ENCODE measurements at regions not wholly inside any gene's neighbourhood (a gene's known extent, or its start where the extent isn't known, plus 50 kb on each side); places are given as distances from the start of the nearest gene placed in this dataset.
A peak's percentile ranks its signal among the peaks of the same experiment; 100 is the strongest.
"Not testable (repeated sequence)": the region's sequence is repeated elsewhere in the genome, so short reads cannot be mapped to it uniquely, and the experiment has no call there.

DNA sequence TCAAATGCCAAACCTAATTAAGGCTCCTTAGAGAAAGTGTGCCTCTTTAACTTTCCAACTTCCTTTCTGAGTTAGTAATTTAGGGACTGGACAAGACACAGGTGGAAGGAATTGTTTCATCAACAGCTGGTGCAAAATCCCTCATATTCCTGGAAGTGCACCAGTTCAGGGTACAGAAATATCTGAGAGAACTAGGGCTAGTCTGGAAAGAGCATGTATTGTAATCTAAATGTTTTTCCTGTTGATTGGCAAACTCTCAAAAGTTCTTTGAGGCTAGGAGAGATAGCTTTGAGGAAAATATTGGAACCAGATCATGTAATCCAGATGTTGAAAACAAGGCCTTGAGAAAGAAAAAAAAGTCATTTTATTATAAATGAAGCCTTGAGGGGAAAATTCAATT lies 98.1 kb upstream of the C1GALT1C1 start:
- no peak for ATAC-seq (replicated peaks in 6 of 8)
- no peak overlapping the region for H3K4me3 ChIP-seq
- H3K27ac ChIP-seq = no peak overlapping the region
- H3K4me1 ChIP-seq (replicated peaks in 1 of 2) = no peaks in the 10 kb centered on the region
- in situ Hi-C loops (cut with MboI; ENCODE audit: low pct_unique_long_range_greater_than_20kb in 2 of 9, low sequenced_read_pairs in 9 of 9, unreplicated experiment in 9 of 9) = no loop called here

DNA sequence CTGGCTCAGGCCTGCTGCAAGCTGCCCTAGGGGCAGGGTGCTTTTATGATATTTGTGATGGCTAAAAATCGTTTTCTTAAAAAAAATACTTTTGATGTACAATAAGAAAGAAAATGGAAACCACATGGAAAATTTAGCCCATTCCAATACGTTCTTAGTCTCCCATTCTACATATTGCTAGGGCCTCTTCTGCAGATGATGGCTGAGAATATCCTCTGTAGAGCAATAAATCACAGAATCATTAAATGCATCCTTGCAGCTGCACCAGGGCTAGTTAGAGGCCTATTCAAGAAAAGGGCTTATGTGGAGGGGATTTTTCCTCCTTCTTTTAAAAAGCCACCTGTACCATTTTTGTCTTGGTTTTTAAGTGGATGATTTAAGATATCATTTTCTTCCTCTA lies 97.6 kb upstream of the C1GALT1C1 start:
- in situ Hi-C loops (cut with MboI; ENCODE audit: low pct_unique_long_range_greater_than_20kb in 2 of 9, low sequenced_read_pairs in 9 of 9, unreplicated experiment in 9 of 9) = no loop called here
- Histone ChIP-seq H3K27ac (no peak overlapping the region), H3K4me1 (replicated peaks in 1 of 2) (no peaks in the 10 kb centered on the region), H3K4me3 (no peak overlapping the region)
- 7 to 63% (median 46%) methylated on average over 1 to 2 of the region's 2 CpGs; no CpG with 5 or more reads in 5 of the 10 experiments for WGBS, 10 experiments
- ATAC-seq (replicated peaks in 6 of 8) = no peak

DNA sequence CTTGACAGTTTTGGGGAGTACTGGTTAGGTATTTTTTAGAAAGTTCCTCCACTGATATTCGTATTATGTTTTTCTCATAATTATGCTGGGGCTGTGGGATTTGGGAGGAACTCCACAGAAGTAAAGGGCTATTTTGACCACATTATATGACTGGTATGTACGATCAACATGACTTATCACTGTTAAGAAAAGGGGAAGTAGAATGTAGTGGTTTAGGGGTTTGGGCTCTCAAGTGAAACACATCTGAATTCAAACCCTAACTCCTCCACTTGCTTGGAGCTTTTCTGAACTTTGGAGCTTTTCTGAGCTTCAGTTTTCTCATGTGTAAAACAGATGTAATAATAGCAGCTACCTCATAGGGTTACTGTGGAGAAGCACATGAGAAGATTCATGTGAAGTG lies 96.4 kb upstream of the C1GALT1C1 start:
- no peak for ATAC-seq (replicated peaks in 6 of 8)
- Histone ChIP-seq H3K27ac (no peak overlapping the region), H3K4me1 (replicated peaks in 1 of 2) (no peaks in the 10 kb centered on the region), H3K4me3 (no peak overlapping the region)
- in situ Hi-C loops (cut with MboI; ENCODE audit: low pct_unique_long_range_greater_than_20kb in 2 of 9, low sequenced_read_pairs in 9 of 9, unreplicated experiment in 9 of 9) = no loop called here
- 0 to 100% (median 72%) methylated on average over 1 to 2 of the region's 2 CpGs; no CpG with 5 or more reads in 6 of the 10 experiments for WGBS, 10 experiments

DNA sequence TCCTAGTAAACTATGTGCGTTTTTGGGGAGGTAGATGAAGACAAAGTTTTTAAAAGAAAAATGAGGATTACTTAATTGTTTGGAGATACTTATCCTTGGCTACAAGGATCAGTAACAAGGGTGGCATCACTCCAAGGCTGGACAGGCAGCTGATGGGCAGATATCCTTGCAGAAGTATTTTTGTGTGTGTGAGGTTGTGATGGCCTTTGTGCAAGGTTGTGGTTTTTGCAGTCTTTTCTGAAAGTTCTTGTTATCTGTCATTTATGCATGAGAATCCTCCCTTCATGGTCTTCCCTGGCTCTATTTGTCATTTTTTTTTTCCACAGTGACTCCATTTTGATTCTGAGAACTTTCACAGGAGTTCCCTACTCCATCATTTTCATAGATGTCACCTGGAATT lies 96.0 kb upstream of the C1GALT1C1 start:
- ATAC-seq (replicated peaks in 6 of 8) = no peak
- 67% methylated on average over 1 of the region's 1 CpG; no CpG with 5 or more reads in 9 of the 10 experiments for WGBS, 10 experiments
- no peak overlapping the region for H3K27ac ChIP-seq

DNA sequence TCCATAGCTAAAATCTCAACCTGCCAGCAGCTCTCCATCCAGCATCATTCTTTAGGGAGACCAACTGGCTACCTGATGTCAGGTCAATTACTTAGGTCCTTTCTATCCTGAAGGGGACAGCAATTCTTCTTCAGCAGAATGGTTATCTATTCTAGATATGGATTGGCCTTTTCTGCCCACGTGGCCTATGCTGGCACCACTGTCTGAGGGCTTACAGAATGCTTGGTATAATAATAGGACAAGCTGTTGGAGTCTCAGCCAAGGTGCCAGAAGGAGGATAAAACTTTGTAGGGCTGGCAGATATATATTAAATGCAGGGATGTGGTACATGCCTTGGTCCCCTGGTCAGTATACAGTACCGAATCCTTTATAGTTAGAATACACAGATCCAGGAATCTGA lies 89.8 kb upstream of the C1GALT1C1 start:
- Histone ChIP-seq H3K4me1 (replicated peaks in 1 of 2) (no peaks in the 10 kb centered on the region), H3K4me3 (no peak overlapping the region), H3K27ac (no peak overlapping the region)
- WGBS, 10 experiments = 35 to 80% (median 67%) methylated on average over 1 to 2 of the region's 2 CpGs; no CpG with 5 or more reads in 7 of the 10 experiments
- in situ Hi-C loops (cut with MboI; ENCODE audit: low pct_unique_long_range_greater_than_20kb in 2 of 9, low sequenced_read_pairs in 9 of 9, unreplicated experiment in 9 of 9) = no loop called here
- ATAC-seq (replicated peaks in 6 of 8) = no peak

More for the DNA sequence above, 96.0 kb upstream of the C1GALT1C1 start:
- in situ Hi-C loops (cut with MboI; ENCODE audit: low pct_unique_long_range_greater_than_20kb in 2 of 9, low sequenced_read_pairs in 9 of 9, unreplicated experiment in 9 of 9) = no loop called here
- H3K4me1 ChIP-seq (replicated peaks in 1 of 2) = no peaks in the 10 kb centered on the region
- no peak overlapping the region for H3K4me3 ChIP-seq

DNA sequence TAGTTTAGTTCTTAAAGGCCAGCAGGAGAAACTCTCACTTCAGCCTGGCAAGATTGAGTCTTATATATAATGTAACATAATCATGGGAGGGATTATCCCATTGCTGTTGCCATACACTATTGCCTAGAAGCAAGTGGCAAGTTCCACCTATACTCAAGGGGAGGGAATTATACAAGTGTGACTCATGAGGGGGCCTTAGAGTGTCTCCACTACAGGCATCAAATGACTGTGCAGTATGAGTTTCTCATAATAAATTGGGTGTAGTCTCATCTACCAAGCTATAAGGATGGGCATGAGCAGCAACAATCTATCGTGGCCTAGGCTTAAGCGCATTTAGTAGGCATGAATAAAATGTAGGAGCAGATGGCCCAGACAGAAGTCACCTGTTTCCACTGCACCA lies 89.1 kb upstream of the C1GALT1C1 start:
- WGBS, 10 experiments = 65% methylated on average over 2 of the region's 2 CpGs; no CpG with 5 or more reads in 9 of the 10 experiments
- no peak overlapping the region for H3K27ac ChIP-seq
- in situ Hi-C loops (cut with MboI; ENCODE audit: low pct_unique_long_range_greater_than_20kb in 2 of 9, low sequenced_read_pairs in 9 of 9, unreplicated experiment in 9 of 9) = no loop called here
- no peak overlapping the region for H3K4me3 ChIP-seq
- no peaks in the 10 kb centered on the region for H3K4me1 ChIP-seq (replicated peaks in 1 of 2)
- peak in 2 of 8 experiments; percentile 26 to 46 for ATAC-seq (replicated peaks in 6 of 8)

DNA sequence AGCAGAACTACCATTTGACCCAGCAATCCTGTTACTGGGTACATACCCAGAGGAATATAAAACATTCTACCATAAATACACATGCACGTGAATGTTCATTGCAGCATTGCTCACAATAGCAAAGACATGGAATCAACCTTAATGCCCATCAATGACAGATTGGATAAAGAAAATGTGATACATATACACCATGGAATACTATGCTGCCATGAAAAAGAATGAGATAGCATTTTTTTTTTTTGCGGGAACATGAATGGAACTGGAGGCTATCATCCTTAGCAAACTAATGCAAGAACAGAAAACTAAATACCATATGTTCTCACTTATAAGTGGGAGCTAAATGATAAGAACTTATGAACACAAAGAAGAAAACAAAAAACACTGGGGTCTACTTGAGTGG lies 72.5 kb upstream of the C1GALT1C1 start:
- H3K27ac ChIP-seq; H3K4me1 ChIP-seq (replicated peaks in 1 of 2); in situ Hi-C loops (cut with MboI; ENCODE audit: low pct_unique_long_range_greater_than_20kb in 2 of 9, low sequenced_read_pairs in 9 of 9, unreplicated experiment in 9 of 9); ATAC-seq (replicated peaks in 6 of 8); H3K4me3 ChIP-seq: not testable (repeated sequence)
- WGBS, 10 experiments = 40 to 100% (median 100%) methylated on average over 1 to 2 of the region's 2 CpGs; no CpG with 5 or more reads in 5 of the 10 experiments

DNA sequence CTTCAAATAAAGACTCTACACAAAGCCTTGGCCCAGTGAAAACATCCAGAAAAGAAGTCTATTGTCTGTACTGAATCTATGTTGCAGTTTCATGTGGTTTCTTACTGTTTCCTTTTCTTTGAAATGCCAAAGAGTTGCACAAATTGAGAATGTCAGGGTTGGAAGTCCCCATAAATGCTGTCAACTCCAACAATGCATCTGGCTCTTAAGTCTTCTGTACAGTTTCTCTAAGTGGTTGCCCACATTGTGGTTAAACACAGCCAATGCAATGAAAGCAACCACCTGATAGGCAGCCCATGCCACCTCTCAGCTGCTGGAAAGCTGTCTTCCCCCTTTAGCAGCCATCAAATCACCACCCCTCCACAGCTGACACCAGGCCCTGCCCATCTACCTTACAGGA lies 67.2 kb upstream of the C1GALT1C1 start:
- Histone ChIP-seq H3K27ac (no peak overlapping the region), H3K4me3 (no peak overlapping the region), H3K4me1 (replicated peaks in 1 of 2) (no peaks in the 10 kb centered on the region)
- no peak for ATAC-seq (replicated peaks in 6 of 8)
- in situ Hi-C loops (cut with MboI; ENCODE audit: low pct_unique_long_range_greater_than_20kb in 2 of 9, low sequenced_read_pairs in 9 of 9, unreplicated experiment in 9 of 9) = no loop called here

DNA sequence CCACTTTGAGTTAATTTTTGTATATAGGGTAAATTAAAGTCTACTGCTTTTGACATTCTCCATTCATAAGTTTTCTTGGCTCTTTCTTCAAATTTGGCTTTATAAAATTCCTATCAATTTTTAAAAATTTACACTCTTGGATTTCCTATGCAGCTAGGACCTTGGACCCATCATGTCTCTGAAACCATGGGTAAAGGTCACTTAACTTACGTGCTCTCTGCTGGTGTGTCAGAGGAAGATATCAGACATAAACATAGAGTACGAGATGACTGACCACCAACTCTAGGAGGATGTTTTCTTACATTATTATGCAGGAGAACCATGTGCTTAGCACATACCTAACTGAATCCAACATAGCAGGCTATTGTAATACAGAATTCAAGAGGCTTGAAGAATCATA lies 62.5 kb upstream of the C1GALT1C1 start:
- in situ Hi-C loops (cut with MboI; ENCODE audit: low pct_unique_long_range_greater_than_20kb in 2 of 9, low sequenced_read_pairs in 9 of 9, unreplicated experiment in 9 of 9) = no loop called here
- 17 to 70% (median 54%) methylated on average over 1 to 2 of the region's 2 CpGs; no CpG with 5 or more reads in 3 of the 10 experiments for WGBS, 10 experiments
- no peak for ATAC-seq (replicated peaks in 6 of 8)
- no peak overlapping the region for H3K27ac ChIP-seq
- no peak overlapping the region for H3K4me3 ChIP-seq
- H3K4me1 ChIP-seq (replicated peaks in 1 of 2) = no peaks in the 10 kb centered on the region

DNA sequence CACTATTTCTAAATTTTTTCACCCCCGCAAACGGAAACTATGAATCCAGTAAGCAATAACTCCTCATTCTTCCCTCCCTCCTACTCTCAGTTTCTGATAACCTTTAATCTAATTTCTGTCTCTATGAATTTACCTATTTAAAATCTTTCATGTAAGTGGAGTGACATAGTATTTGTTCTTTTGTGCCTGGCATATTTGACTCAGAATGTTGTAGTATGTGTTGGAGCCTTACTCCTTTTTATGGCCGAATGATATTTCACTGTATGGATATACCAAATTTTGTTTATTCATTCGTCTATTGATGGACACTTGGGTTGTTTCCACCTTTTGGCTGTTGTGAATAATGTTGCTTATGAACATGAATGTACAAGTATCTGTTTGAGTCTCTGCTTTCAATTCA lies 61.1 kb upstream of the C1GALT1C1 start:
- Histone ChIP-seq H3K4me1 (replicated peaks in 1 of 2) (no peaks in the 10 kb centered on the region), H3K27ac (no peak overlapping the region), H3K4me3 (no peak overlapping the region)
- in situ Hi-C loops (cut with MboI; ENCODE audit: low pct_unique_long_range_greater_than_20kb in 2 of 9, low sequenced_read_pairs in 9 of 9, unreplicated experiment in 9 of 9) = no loop called here
- WGBS, 10 experiments = 46 to 100% (median 88%) methylated on average over 1 to 4 of the region's 4 CpGs; no CpG with 5 or more reads in 3 of the 10 experiments
- ATAC-seq (replicated peaks in 6 of 8) = no peak

DNA sequence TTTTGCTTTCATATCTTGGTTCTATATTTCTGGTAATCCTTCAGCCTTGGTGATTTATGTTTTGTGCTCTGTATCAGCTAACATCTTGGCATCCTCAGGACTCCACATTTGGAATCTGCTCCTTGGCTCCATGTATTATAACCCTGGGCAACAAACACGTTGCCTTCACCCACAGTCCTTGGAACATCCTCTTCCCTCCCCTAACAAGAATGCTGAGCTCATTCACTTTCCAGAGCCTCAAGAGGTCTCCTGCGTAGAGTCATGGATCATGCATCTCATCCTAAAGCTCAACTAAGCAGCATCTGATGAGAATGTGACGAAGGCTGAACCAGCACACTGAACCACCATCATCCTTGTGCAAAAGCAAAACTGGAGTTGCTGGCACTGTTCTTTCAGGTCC lies 60.5 kb upstream of the C1GALT1C1 start:
- no peak overlapping the region for H3K4me3 ChIP-seq
- WGBS, 10 experiments = 47 to 60% methylated on average over 1 to 2 of the region's 3 CpGs; no CpG with 5 or more reads in 8 of the 10 experiments
- no peak overlapping the region for H3K27ac ChIP-seq
- no peaks in the 10 kb centered on the region for H3K4me1 ChIP-seq (replicated peaks in 1 of 2)
- no peak for ATAC-seq (replicated peaks in 6 of 8)
- in situ Hi-C loops (cut with MboI; ENCODE audit: low pct_unique_long_range_greater_than_20kb in 2 of 9, low sequenced_read_pairs in 9 of 9, unreplicated experiment in 9 of 9) = no loop called here

DNA sequence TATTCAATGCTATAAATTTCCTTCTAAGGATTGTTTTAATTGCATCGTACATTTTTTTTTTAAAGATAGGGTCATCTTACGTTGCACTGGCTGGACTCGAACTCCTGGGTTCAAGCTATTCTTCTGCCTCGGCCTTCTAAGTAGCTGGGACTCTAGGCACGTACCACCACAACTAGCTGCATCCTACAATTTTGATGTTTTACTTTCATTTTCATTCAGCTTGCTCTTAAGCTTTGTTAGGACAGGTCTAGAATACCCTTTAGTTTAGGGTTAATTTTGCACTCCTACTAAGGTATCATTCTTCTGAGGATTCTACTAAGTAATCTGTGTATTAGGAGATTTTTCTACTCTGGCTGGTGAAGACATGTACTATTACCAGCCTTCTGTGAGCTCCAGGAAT lies 50.2 kb upstream of the C1GALT1C1 start:
- ATAC-seq (replicated peaks in 6 of 8) = no peak
- Histone ChIP-seq H3K4me3 (no peak overlapping the region), H3K4me1 (replicated peaks in 1 of 2) (no peaks in the 10 kb centered on the region), H3K27ac (no peak overlapping the region)
- in situ Hi-C loops (cut with MboI; ENCODE audit: low pct_unique_long_range_greater_than_20kb in 2 of 9, low sequenced_read_pairs in 9 of 9, unreplicated experiment in 9 of 9) = no loop called here
- WGBS, 10 experiments = 51 to 100% (median 90%) methylated on average over 2 to 4 of the region's 5 CpGs; no CpG with 5 or more reads in 4 of the 10 experiments

Measured in motor neuron (in vitro differentiated cells).